ENCODE measurements at regions not wholly inside any gene's neighbourhood (a gene's known extent, or its start where the extent isn't known, plus 50 kb on each side); places are given as distances from the start of the nearest gene placed in this dataset.

- Mint-ChIP-seq H3K4me3 (no peak overlapping the region), H3K36me3 (no peaks in the 10 kb centered on the region), H3K4me1 (ENCODE audit: unreplicated experiment) (no peaks in the 10 kb centered on the region), H3K27ac (no peak overlapping the region), H3K27me3 (no peaks in the 10 kb centered on the region), H3K9me3 (peaks cover 6% of the 10 kb centered on the region)
- TF ChIP-seq CTCF (conservative IDR thresholded peaks at IDR 0.05): no peak
- DNase-seq (ENCODE audit: extremely low spot score, unreplicated experiment): no peak
Measured at GRCh38 chr6:103910018-103910417, 949.7 kb downstream of the HACE1 start.

DNA sequence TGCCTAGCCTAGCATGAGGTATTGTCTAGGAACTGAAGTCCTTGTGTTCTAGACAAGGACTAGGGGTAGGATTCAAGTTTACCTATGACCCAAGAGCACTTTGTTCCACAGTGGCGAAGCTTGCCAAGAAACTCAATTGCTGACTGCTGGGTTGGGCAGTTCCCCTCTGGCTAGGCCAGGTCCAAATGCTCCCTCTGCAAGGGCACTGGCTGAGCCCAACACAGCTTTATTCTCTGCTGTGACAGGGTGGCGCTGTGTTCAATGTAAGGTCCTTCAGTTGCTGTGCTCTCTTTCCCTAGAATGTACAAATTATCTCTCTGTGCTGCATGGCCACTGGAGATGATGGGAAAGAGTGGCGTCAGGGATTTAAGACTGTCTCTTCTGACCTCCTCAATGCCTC lies 950.8 kb downstream of the HACE1 start:
- DNase-seq (ENCODE audit: extremely low spot score, unreplicated experiment): no peak
- no peak overlapping the region for H3K27ac Mint-ChIP-seq
- H3K9me3 Mint-ChIP-seq: peaks cover 6% of the 10 kb centered on the region
- TF ChIP-seq CTCF (conservative IDR thresholded peaks at IDR 0.05): no peak
- no peaks in the 10 kb centered on the region for H3K36me3 Mint-ChIP-seq
- H3K4me1 Mint-ChIP-seq (ENCODE audit: unreplicated experiment): no peaks in the 10 kb centered on the region
- no peak overlapping the region for H3K4me3 Mint-ChIP-seq
- H3K27me3 Mint-ChIP-seq: no peaks in the 10 kb centered on the region

DNA sequence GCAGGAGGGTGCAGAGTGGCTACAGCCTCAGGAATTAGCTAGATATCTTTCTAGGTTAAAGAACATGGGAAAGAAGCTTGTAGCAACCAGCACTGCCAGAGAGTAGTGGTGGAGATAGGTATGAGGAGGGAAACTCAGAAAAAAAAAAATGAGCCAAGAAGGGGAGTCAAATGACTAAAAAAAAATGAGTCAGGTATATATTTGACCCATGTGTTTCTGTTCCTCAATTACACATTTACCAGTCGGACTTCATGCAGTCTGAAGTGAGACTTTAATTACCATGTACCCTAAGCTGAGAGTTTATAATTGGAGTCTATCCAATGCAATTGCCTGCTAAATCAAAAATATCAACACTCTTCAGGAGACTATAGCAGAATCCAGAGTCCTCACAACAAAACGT lies 964.6 kb downstream of the HACE1 start:
- peaks cover 4% of the 10 kb centered on the region for H3K4me1 Mint-ChIP-seq (ENCODE audit: unreplicated experiment)

GRCh38 chr6:103893141-103893581 lies 966.6 kb downstream of the HACE1 start:
- H3K9me3 Mint-ChIP-seq: peaks cover 9% of the 10 kb centered on the region
- H3K4me1 Mint-ChIP-seq (ENCODE audit: unreplicated experiment): peaks cover 4% of the 10 kb centered on the region
- no peak for DNase-seq (ENCODE audit: extremely low spot score, unreplicated experiment)
- no peaks in the 10 kb centered on the region for H3K27me3 Mint-ChIP-seq
- H3K36me3 Mint-ChIP-seq: no peaks in the 10 kb centered on the region
- no peak overlapping the region for H3K27ac Mint-ChIP-seq
- no peak overlapping the region for H3K4me3 Mint-ChIP-seq
- TF ChIP-seq CTCF (conservative IDR thresholded peaks at IDR 0.05): no peak

More for the DNA sequence above, 964.6 kb downstream of the HACE1 start:
- Mint-ChIP-seq H3K36me3 (no peaks in the 10 kb centered on the region), H3K9me3 (peaks cover 8% of the 10 kb centered on the region), H3K4me3 (no peak overlapping the region), H3K27me3 (no peaks in the 10 kb centered on the region), H3K27ac (no peak overlapping the region)
- TF ChIP-seq CTCF (conservative IDR thresholded peaks at IDR 0.05): no peak
- no peak for DNase-seq (ENCODE audit: extremely low spot score, unreplicated experiment)

GRCh38 chr6:103886951-103887350 lies 972.8 kb downstream of the HACE1 start:
- no peak for DNase-seq (ENCODE audit: extremely low spot score, unreplicated experiment)
- H3K27me3 Mint-ChIP-seq: no peaks in the 10 kb centered on the region
- no peak for TF ChIP-seq CTCF (conservative IDR thresholded peaks at IDR 0.05)
- H3K4me3 Mint-ChIP-seq: no peak overlapping the region
- H3K27ac Mint-ChIP-seq: no peak overlapping the region
- H3K36me3 Mint-ChIP-seq: no peaks in the 10 kb centered on the region
- no peaks in the 10 kb centered on the region for H3K4me1 Mint-ChIP-seq (ENCODE audit: unreplicated experiment)
- H3K9me3 Mint-ChIP-seq: peaks cover 10% of the 10 kb centered on the region

DNA sequence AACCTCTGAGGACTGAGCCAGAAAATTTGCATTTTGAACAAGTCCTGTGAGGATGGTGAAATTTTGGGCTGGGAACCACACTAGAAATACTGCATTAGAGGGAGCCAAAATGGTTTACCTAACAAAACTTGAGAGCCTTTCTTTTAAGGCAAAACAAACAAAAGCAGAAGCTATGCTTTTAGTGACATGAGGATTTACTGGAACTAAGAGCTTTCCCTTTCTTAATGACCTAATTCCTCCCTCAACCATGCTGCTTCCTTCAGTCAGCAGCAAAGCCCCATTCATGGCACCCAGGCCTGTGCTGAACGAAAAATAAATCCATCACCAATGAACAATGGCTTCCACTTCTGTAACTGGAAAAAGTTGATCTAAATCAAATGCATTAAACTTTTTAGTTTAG lies 974.3 kb downstream of the HACE1 start:
- no peaks in the 10 kb centered on the region for H3K4me1 Mint-ChIP-seq (ENCODE audit: unreplicated experiment)
- H3K9me3 Mint-ChIP-seq: peaks cover 14% of the 10 kb centered on the region
- no peak overlapping the region for H3K27ac Mint-ChIP-seq
- no peaks in the 10 kb centered on the region for H3K27me3 Mint-ChIP-seq
- H3K4me3 Mint-ChIP-seq: no peak overlapping the region
- H3K36me3 Mint-ChIP-seq: no peaks in the 10 kb centered on the region
- no peak for DNase-seq (ENCODE audit: extremely low spot score, unreplicated experiment)
- no peak for TF ChIP-seq CTCF (conservative IDR thresholded peaks at IDR 0.05)

Measured in type B pancreatic cell (in vitro differentiated cells).